Liver (tissue), 3 donors: ENCODE measurements at regions not wholly inside any gene's neighbourhood (a gene's known extent, or its start where the extent isn't known, plus 50 kb on each side); places are given as distances from the start of the nearest gene placed in this dataset.

Experiments
- FOXA1 ChIP-seq: IDR thresholded peaks from 2 replicates; pipeline ENCODE4 v1.6.1; 2016; ENCODE audit warnings: antibody characterized with exemption
- RAD21 ChIP-seq, 2 donors: IDR thresholded peaks; 2 replicates each; pipeline ENCODE4 v1.6.1; 2016; ENCODE audit warnings: antibody characterized with exemption in 2 of 2, mild to moderate bottlenecking in 2 of 2
- RXRA ChIP-seq, 2 donors: IDR thresholded peaks; 2 replicates each; pipeline ENCODE4 v1.6.1; 2017 to 2018; ENCODE audit warnings: antibody characterized with exemption in 2 of 2, mild to moderate bottlenecking in 1 of 2
- SP1 ChIP-seq: IDR thresholded peaks from 2 replicates; pipeline ENCODE4 v1.6.1; 2018; ENCODE audit warnings: antibody characterized with exemption, mild to moderate bottlenecking
- TAF1 ChIP-seq: conservative IDR thresholded peaks from 2 replicates; pipeline ENCODE4 v1.6.1; 2016; ENCODE audit warnings: antibody characterized with exemption, mild to moderate bottlenecking
- TF ChIP-seq, protein P1 (sequence below): fragments of 150-350 bp; IDR thresholded peaks from 2 replicates; pipeline ENCODE4 v1.5.1; 2017; ENCODE audit warnings: improper control_type of control experiment, low read depth, low read length; ENCODE audit not compliant: missing input control
- TF ChIP-seq, protein P2 (sequence below): IDR thresholded peaks from 2 replicates; pipeline ENCODE4 v1.6.1; 2016; ENCODE audit warnings: antibody characterized with exemption
- donor health status: healthy.
- donor health status: healthy.

DNA sequence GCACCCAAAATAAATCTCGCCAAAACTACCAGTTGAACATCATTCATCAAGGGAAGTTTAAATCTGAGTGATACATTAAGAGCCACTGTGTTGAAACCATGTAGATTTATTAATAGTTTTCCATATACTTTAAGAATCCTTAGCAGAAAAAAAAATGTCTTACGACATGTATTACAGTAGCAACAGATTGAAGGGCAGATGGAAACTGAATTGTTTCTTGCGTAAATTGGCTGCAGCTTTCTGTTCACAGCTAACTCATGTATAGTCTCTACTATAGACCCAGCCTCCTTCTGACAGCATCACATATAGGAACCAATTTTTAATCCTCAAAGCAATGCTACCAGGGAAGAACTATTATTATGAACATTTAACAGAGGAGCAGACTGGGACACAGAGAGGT is 195.2 kb upstream of the PUDP start:
- TF ChIP-seq, protein P1, sequence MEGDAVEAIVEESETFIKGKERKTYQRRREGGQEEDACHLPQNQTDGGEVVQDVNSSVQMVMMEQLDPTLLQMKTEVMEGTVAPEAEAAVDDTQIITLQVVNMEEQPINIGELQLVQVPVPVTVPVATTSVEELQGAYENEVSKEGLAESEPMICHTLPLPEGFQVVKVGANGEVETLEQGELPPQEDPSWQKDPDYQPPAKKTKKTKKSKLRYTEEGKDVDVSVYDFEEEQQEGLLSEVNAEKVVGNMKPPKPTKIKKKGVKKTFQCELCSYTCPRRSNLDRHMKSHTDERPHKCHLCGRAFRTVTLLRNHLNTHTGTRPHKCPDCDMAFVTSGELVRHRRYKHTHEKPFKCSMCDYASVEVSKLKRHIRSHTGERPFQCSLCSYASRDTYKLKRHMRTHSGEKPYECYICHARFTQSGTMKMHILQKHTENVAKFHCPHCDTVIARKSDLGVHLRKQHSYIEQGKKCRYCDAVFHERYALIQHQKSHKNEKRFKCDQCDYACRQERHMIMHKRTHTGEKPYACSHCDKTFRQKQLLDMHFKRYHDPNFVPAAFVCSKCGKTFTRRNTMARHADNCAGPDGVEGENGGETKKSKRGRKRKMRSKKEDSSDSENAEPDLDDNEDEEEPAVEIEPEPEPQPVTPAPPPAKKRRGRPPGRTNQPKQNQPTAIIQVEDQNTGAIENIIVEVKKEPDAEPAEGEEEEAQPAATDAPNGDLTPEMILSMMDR = no peak
- TF ChIP-seq RXRA (IDR thresholded peaks at IDR 0.05) (no peak), RAD21 (IDR thresholded peaks at IDR 0.05) (no peak), TAF1 (no peak), FOXA1 (no peak), SP1 (no peak)
- TF ChIP-seq, protein P2, sequence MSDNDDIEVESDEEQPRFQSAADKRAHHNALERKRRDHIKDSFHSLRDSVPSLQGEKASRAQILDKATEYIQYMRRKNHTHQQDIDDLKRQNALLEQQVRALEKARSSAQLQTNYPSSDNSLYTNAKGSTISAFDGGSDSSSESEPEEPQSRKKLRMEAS = no peak
